H1 (cell line): ENCODE measurements at regions not wholly inside any gene's neighbourhood (a gene's known extent, or its start where the extent isn't known, plus 50 kb on each side); places are given as distances from the start of the nearest gene placed in this dataset.

ENCODE experiments used
- HDAC6 ChIP-seq: IDR thresholded peaks from one replicate; pipeline ENCODE4 v1.7.1; 2012; ENCODE audit warnings: low read depth, mild to moderate bottlenecking, inconsistent platforms, low read length, moderate library complexity
- PHF8 ChIP-seq: fragments of 200-600 bp; sonication (generic); conservative IDR thresholded peaks from 2 replicates; pipeline ENCODE4 v1.7.1; 2012; ENCODE audit warnings: low read depth, mild to moderate bottlenecking, inconsistent platforms, low read length, moderate library complexity
- RAD21 ChIP-seq, 2 experiments: IDR thresholded peaks in 1 of 2; conservative IDR thresholded peaks in 1 of 2; 2 replicates each; pipeline ENCODE4 v1.6.1; 2011; ENCODE audit warnings: low read depth in 2 of 2, low read length in 2 of 2, improper control_type of control experiment in 1 of 2, inconsistent platforms in 1 of 2, mild to moderate bottlenecking in 1 of 2, moderate library complexity in 1 of 2
- SIN3A ChIP-seq, 2 experiments: IDR thresholded peaks in 1 of 2; conservative IDR thresholded peaks in 1 of 2; 2 replicates each; pipeline ENCODE4 v1.6.1; 2011 to 2012; ENCODE audit warnings: low read length in 2 of 2, improper control_type of control experiment in 1 of 2, low read depth in 1 of 2, mild to moderate bottlenecking in 1 of 2
- SIX5 ChIP-seq: IDR thresholded peaks from 2 replicates; pipeline ENCODE4 v1.6.1; 2011; ENCODE audit warnings: mild to moderate bottlenecking, low read depth, low read length

DNA sequence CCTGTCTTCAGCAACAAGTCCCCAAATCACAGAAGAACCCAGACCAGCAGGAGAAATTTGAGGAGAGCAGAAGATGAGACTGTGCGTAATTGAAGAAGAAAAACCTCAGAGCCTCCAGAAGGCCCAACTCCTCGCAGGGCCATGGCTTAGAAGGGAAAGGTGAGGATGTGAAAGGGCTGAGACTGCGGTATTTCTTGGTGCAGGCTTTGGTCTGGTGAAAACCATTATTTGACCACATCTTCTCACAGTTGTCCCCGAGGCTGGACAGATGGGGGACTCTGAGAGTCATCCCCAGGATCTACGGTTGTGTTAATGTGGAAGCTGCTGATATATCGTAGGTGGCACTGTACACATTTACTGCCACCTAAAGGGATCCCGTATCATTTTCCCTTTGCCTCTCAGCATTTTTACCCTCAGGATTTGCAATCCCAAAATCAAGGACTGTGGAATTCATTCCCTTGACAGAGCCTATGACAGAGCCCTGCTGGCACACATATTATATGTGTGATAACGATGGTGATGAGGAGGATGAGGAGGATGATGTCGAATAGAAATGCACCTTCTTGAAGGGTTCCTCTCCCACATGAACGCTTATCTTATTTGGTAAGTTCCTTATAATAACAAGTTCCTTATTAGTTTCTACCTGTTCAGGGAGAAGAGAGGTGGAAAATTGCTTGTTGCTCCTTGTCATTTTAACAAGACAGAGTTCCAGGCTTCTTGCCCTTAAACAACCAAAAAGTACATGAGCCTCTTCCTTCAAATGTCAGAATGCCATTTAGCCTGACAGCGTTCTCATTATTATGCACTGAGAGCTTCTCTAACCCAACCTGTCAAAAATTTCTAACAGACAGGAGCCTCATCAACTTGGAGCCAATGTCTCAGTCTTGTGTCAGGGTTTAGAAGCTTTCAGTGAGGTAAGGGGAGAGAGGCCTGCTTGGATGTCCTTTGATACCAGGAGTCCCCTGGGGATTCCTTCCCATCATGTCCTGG, 135.8 kb downstream of the PXDC1 start (continued):
- TF ChIP-seq SIN3A (conservative IDR thresholded peaks at IDR 0.05 in 1 of 2, IDR thresholded peaks at IDR 0.05 in 1 of 2; ENCODE audit: low read depth in 1 of 2, low read length in 2 of 2) (no peak), PHF8 (no peak), SIX5 (no peak), HDAC6 (no peak), RAD21 (IDR thresholded peaks at IDR 0.05 in 1 of 2, conservative IDR thresholded peaks at IDR 0.05 in 1 of 2; ENCODE audit: low read depth in 2 of 2, low read length in 2 of 2) (no peak)
